Cardiac fibroblast (primary cell): ENCODE measurements at regions not wholly inside any gene's neighbourhood (a gene's known extent, or its start where the extent isn't known, plus 50 kb on each side); places are given as distances from the start of the nearest gene placed in this dataset.
"Not testable (repeated sequence)": the region's sequence is repeated elsewhere in the genome, so short reads cannot be mapped to it uniquely, and the experiment has no call there.

Source experiments
- DNase-seq, 2 donors: peaks; one replicate each; pipeline versions ENCODE4 v3.0.0 to v3.0.0-alpha.2; 2010; ENCODE audit warnings: low read depth in 2 of 2
- H3K4me3 ChIP-seq, 2 donors: replicated peaks in 1 of 2; 1 replicate in 1 of 2; 2 replicates in 1 of 2; pipeline ENCODE4 v1.5.1; 2011; ENCODE audit warnings: low read depth in 2 of 2, low read length in 2 of 2, mild to moderate bottlenecking in 2 of 2, moderate library complexity in 1 of 2
- CTCF ChIP-seq: IDR thresholded peaks from one replicate; pipeline ENCODE4 v1.5.1; 2011; ENCODE audit warnings: low read depth, mild to moderate bottlenecking, low read length, inconsistent platforms

- no peak overlapping the region for H3K4me3 ChIP-seq
- TF ChIP-seq CTCF, result no peak
- DNase-seq, result no peak
Observed at GRCh38 chr18:1505856-1506255, 601.2 kb downstream of the ADCYAP1 start.

- no peak for DNase-seq
- no peak for TF ChIP-seq CTCF
- no peak overlapping the region for H3K4me3 ChIP-seq
Observed at GRCh38 chr18:1510542-1511179, 606.0 kb downstream of the ADCYAP1 start.

GRCh38 chr18:1511619-1512311, 607.1 kb downstream of the ADCYAP1 start:
- H3K4me3 ChIP-seq, result no peak overlapping the region
- no peak for TF ChIP-seq CTCF
- DNase-seq, result no peak

- H3K4me3 ChIP-seq, result no peak overlapping the region
- no peak for DNase-seq
- TF ChIP-seq CTCF, result no peak
Observed at GRCh38 chr18:1513519-1513918, 608.8 kb downstream of the ADCYAP1 start.

GRCh38 chr18:1521588-1522248, 617.0 kb downstream of the ADCYAP1 start:
- H3K4me3 ChIP-seq, result not testable (repeated sequence)

GRCh38 chr18:1522249-1522615, 617.6 kb downstream of the ADCYAP1 start:
- no peak overlapping the region for H3K4me3 ChIP-seq
- DNase-seq, result no peak
- no peak for TF ChIP-seq CTCF

More at GRCh38 chr18:1521588-1522248, 617.0 kb downstream of the ADCYAP1 start:
- DNase-seq, result not testable (repeated sequence)

- TF ChIP-seq CTCF, result no peak
- DNase-seq, result peak; percentile 0 to 6
Observed at GRCh38 chr18:1526991-1527390, 622.3 kb downstream of the ADCYAP1 start.

More at GRCh38 chr18:1526991-1527390, 622.3 kb downstream of the ADCYAP1 start:
- no peak overlapping the region for H3K4me3 ChIP-seq
